GM23338 (cell line): ENCODE measurements at regions not wholly inside any gene's neighbourhood (a gene's known extent, or its start where the extent isn't known, plus 50 kb on each side); places are given as distances from the start of the nearest gene placed in this dataset.

Experiments used
- CREB1 ChIP-seq: fragments of 250-450 bp; sonication (Bioruptor Pico); IDR thresholded peaks from 2 replicates; pipeline ENCODE4 v1.5.0; 2020; ENCODE audit warnings: low read depth, mild to moderate bottlenecking, moderate library complexity
- CTCF ChIP-seq, 2 experiments: fragments of 200-600 bp in 1 of 2; sonication (generic) in 1 of 2; conservative IDR thresholded peaks; 2 replicates each; pipeline versions ENCODE4 v1.5.1 to v1.6.1; 2016 to 2017; ENCODE audit warnings: antibody characterized with exemption in 2 of 2, low read depth in 2 of 2, mild to moderate bottlenecking in 2 of 2, moderate library complexity in 1 of 2
- EZH2 ChIP-seq: fragments of 200-600 bp; sonication (generic); IDR thresholded peaks from one replicate; pipeline ENCODE4 v1.8.0; 2017; ENCODE audit warnings: antibody characterized with exemption, mild to moderate bottlenecking, low read depth; ENCODE audit not compliant: unreplicated experiment
- EZH2phosphoT487 ChIP-seq: fragments of 200-600 bp; sonication (generic); IDR thresholded peaks from one replicate; pipeline ENCODE4 v1.8.1; 2018; ENCODE audit warnings: antibody characterized with exemption; ENCODE audit not compliant: unreplicated experiment
- POLR2AphosphoS5 ChIP-seq: IDR thresholded peaks from 2 replicates; pipeline ENCODE4 v1.6.1; 2016; ENCODE audit warnings: antibody characterized with exemption, low read depth
- STAT1 ChIP-seq: IDR thresholded peaks from one replicate; pipeline ENCODE4 v1.6.1; 2016; ENCODE audit warnings: antibody characterized with exemption; ENCODE audit not compliant: unreplicated experiment
- ZNF331 ChIP-seq: fragments of 250-450 bp; sonication (Bioruptor Pico); IDR thresholded peaks from 2 replicates; pipeline ENCODE4 v1.5.0; 2020; ENCODE audit warnings: low read depth, mild to moderate bottlenecking, moderate library complexity
- TF ChIP-seq, protein P1 (sequence below): IDR thresholded peaks from one replicate; pipeline ENCODE4 v1.6.1; 2018; ENCODE audit warnings: antibody characterized with exemption; ENCODE audit not compliant: unreplicated experiment

DNA sequence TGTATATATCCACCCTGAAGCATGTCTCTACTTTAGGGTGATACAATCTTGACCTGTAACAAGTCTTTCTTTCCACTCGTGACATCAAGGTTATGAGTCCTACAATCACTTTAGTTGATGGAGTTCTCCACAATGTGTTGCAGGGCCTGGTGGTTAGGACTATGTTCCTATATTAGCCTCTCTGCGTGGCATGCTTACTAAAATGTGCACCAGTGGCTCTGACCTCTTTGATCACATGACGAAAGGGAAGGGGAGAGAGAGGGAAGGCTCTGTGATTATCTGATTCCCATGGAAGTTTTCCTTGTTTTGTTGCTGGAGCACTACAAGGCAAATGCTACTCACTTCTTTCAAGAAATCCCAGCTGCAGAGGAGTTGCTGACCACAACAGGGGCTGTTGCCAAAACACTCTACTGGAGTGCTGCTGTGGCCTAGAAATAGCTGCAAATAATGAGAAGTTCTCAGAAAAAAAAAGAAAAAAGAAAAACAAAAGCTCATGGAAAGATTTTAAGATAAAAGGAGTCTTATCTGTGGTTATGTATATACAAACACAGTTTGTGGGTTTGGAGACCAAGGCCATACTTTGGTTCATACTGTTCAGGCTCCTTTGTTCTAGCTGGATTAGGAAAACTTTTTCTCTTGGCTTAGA is 272.8 kb upstream of the MMADHC start:
- TF ChIP-seq CTCF (conservative IDR thresholded peaks at IDR 0.05; ENCODE audit: low read depth in 2 of 2) (no peak), CREB1 (CRISPR knock-in tag) (no peak), EZH2phosphoT487 (no peak), POLR2AphosphoS5 (no peak), EZH2 (no peak), STAT1 (no peak), ZNF331 (CRISPR knock-in tag) (no peak)
- TF ChIP-seq, protein P1, sequence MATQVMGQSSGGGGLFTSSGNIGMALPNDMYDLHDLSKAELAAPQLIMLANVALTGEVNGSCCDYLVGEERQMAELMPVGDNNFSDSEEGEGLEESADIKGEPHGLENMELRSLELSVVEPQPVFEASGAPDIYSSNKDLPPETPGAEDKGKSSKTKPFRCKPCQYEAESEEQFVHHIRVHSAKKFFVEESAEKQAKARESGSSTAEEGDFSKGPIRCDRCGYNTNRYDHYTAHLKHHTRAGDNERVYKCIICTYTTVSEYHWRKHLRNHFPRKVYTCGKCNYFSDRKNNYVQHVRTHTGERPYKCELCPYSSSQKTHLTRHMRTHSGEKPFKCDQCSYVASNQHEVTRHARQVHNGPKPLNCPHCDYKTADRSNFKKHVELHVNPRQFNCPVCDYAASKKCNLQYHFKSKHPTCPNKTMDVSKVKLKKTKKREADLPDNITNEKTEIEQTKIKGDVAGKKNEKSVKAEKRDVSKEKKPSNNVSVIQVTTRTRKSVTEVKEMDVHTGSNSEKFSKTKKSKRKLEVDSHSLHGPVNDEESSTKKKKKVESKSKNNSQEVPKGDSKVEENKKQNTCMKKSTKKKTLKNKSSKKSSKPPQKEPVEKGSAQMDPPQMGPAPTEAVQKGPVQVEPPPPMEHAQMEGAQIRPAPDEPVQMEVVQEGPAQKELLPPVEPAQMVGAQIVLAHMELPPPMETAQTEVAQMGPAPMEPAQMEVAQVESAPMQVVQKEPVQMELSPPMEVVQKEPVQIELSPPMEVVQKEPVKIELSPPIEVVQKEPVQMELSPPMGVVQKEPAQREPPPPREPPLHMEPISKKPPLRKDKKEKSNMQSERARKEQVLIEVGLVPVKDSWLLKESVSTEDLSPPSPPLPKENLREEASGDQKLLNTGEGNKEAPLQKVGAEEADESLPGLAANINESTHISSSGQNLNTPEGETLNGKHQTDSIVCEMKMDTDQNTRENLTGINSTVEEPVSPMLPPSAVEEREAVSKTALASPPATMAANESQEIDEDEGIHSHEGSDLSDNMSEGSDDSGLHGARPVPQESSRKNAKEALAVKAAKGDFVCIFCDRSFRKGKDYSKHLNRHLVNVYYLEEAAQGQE, result no peak
